ENCODE measurements at regions not wholly inside any gene's neighbourhood (a gene's known extent, or its start where the extent isn't known, plus 50 kb on each side); places are given as distances from the start of the nearest gene placed in this dataset.

DNA sequence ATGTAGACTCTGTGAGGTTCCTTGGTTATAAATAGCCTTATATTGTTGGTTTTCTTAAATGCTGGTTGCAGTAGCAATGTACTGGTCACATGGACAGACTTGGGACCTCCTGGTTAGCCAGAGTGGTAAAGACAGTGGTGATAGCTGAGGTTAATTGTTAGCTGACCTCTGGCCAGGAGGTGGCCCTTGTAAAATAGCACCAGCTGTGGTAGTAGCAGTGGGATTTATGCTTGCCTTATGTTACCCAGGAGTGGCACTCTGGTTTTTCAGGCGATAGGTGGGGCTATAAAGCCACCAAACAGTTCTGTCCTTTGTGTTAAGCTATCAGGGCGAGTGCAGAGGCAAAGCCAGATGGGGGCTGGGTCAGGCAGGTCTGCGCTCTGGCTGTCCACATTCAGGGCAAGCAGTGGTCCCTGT, 94.8 kb upstream of the SRD5A2 start:
- no peaks in the 10 kb centered on the region for H3K36me3 ChIP-seq
- WGBS, 2 donors: 36 to 45% methylated on average over 3 of the region's 3 CpGs
- ATAC-seq (peak in 3 of 4 donors; percentile 37 to 60 (median 50)), FAIRE-seq (no peak), DNase-seq (peak in 3 of 6 donors; percentile 6 to 15 (median 14))
- no peaks in the 10 kb centered on the region for H3K27me3 ChIP-seq
- no peaks in the 10 kb centered on the region for H3K9me3 ChIP-seq
- TF ChIP-seq, protein P1, sequence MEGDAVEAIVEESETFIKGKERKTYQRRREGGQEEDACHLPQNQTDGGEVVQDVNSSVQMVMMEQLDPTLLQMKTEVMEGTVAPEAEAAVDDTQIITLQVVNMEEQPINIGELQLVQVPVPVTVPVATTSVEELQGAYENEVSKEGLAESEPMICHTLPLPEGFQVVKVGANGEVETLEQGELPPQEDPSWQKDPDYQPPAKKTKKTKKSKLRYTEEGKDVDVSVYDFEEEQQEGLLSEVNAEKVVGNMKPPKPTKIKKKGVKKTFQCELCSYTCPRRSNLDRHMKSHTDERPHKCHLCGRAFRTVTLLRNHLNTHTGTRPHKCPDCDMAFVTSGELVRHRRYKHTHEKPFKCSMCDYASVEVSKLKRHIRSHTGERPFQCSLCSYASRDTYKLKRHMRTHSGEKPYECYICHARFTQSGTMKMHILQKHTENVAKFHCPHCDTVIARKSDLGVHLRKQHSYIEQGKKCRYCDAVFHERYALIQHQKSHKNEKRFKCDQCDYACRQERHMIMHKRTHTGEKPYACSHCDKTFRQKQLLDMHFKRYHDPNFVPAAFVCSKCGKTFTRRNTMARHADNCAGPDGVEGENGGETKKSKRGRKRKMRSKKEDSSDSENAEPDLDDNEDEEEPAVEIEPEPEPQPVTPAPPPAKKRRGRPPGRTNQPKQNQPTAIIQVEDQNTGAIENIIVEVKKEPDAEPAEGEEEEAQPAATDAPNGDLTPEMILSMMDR (IDR thresholded peaks at IDR 0.05): no peak
- H3K4me1 ChIP-seq: no peaks in the 10 kb centered on the region
- H3K4me3 ChIP-seq: no peak overlapping the region
- intact Hi-C loops (cut with DNase I): no loop called here
- no peak overlapping the region for H3K27ac ChIP-seq

DNA sequence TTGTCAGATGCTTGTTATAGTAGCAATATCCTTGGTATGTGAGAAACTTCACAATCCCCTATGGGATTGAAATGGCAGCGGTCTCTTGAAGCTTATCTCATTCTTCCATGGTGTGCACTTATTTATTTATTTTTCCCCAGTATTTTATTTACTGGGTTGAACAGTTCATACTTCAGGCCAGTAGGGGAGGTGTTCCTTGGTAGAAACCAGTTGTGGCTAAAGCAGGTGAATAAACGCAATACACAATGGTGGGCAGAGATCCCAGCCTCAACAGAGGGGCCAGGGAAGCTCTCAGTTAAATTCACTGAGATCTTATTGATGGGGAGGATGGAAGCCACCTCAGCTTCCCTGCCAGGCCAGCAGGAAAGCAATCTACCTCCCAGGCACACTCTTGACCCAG, 93.7 kb upstream of the SRD5A2 start:
- intact Hi-C loops (cut with DNase I): no loop called here
- H3K9me3 ChIP-seq: no peaks in the 10 kb centered on the region
- TF ChIP-seq, protein P1 (IDR thresholded peaks at IDR 0.05): no peak

DNA sequence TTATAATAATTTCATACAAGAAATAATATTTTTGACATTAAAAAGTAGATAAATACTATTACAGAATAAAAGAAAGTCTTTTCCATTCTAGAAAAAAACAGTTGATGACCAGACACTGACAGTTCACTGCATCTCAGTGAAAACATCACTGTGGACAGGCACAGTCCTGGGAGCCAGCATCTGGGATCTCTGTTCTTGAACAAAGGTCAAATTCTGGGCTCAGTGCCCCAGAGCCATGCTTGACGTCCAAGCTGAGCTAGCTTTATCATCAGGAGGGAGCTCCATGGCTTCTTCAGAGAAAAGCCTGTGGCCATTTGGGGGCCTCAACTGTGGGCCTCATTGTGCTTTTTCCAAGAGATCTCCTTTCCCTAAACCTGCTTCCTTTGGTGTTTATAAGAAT, 86.1 kb upstream of the SRD5A2 start:
- Histone ChIP-seq H3K9me3 (no peaks in the 10 kb centered on the region), H3K36me3 (no peaks in the 10 kb centered on the region), H3K4me3 (no peak overlapping the region), H3K27ac (no peak overlapping the region), H3K4me1 (no peaks in the 10 kb centered on the region), H3K27me3 (no peaks in the 10 kb centered on the region)
- no peak for ATAC-seq
- intact Hi-C loops (cut with DNase I): no loop called here
- no peak for FAIRE-seq
- TF ChIP-seq, protein P1 (IDR thresholded peaks at IDR 0.05): no peak
- DNase-seq: no peak
- WGBS, 2 donors: 9 to 16% methylated on average over 1 of the region's 1 CpG

More for the DNA sequence above, 93.7 kb upstream of the SRD5A2 start:
- DNase-seq (no peak), ATAC-seq (no peak), FAIRE-seq (no peak)
- no peak overlapping the region for H3K4me3 ChIP-seq
- 67 to 69% methylated on average over 2 of the region's 2 CpGs for WGBS, 2 donors
- no peaks in the 10 kb centered on the region for H3K4me1 ChIP-seq
- no peaks in the 10 kb centered on the region for H3K36me3 ChIP-seq
- H3K27ac ChIP-seq: no peak overlapping the region
- no peaks in the 10 kb centered on the region for H3K27me3 ChIP-seq

DNA sequence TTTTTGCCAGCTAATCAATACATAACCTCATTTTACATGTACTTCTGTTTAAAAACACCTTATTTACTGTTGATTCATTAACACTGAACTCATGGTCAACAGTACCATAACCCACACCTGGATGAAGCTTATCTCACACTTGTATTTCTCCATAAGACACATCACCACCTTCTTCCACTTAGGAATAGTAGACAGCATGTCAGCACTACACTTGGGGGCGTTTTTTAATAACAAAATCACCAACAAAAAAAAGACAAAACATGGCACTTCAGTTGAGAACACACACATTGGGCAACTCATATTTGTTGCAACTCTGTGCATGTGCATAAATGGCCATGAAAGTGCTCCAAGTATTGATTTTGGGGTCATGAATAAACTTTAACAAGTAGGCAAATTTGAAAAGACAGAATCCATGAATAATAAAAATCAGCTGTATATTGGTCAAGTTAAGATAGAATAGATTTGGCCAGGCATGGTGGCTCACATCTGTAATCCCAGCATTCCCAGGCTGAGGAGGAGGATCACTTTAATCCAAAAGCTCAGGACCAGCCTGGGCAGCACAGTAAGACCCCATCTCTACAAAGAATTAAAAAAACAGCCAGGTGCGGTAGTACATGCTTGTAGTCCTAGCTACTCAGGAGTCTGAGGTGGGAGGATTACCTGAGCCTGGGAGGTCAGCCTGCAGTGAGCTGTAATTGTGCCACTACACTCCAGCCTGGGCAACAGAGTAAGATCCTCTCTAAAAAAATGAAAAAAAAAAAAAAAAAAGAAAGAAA, 84.4 kb upstream of the SRD5A2 start:
- no peak for ATAC-seq
- H3K4me1 ChIP-seq: no peaks in the 10 kb centered on the region
- H3K27ac ChIP-seq: no peak overlapping the region
- no peaks in the 10 kb centered on the region for H3K9me3 ChIP-seq
- TF ChIP-seq, protein P1 (IDR thresholded peaks at IDR 0.05): no peak
- FAIRE-seq: no peak
- no peaks in the 10 kb centered on the region for H3K27me3 ChIP-seq
- H3K4me3 ChIP-seq: no peak overlapping the region
- H3K36me3 ChIP-seq: no peaks in the 10 kb centered on the region
- intact Hi-C loops (cut with DNase I): no loop called here
- no peak for DNase-seq
- WGBS, 2 donors: 75 to 78% methylated on average over 2 of the region's 2 CpGs

DNA sequence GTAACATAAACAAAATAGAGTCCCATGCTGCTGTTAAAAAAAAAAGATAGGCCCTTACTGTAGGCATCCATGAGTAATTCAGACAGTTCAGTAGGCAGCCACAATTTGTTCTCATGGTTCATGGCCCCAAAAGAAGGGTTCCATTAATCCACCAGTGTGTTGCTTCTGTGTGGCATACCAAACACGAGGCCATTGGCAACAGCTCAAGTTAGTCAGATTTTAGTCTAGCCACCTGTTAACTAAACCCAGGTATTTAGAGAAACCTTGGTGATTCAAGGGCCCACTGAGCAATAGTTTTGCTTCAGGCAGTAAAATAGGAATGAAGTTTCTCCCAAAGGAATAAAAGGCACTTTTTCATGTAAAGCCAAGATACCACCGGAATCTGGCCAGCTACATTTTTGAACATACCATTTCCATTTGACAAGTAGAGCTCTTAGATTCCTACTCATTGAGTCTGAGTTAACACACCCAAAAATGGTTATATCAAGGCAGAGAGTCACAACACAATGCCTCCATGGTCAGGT, 80.1 kb upstream of the SRD5A2 start:
- no peaks in the 10 kb centered on the region for H3K9me3 ChIP-seq
- TF ChIP-seq, protein P1 (IDR thresholded peaks at IDR 0.05): no peak
- H3K27ac ChIP-seq: no peak overlapping the region
- no peak for DNase-seq
- FAIRE-seq: no peak
- no peak overlapping the region for H3K4me3 ChIP-seq
- intact Hi-C loops (cut with DNase I): no loop called here
- no peaks in the 10 kb centered on the region for H3K36me3 ChIP-seq
- ATAC-seq: no peak
- H3K4me1 ChIP-seq: no peaks in the 10 kb centered on the region
- 55 to 62% methylated on average over 2 of the region's 2 CpGs for WGBS, 2 donors
- no peaks in the 10 kb centered on the region for H3K27me3 ChIP-seq

Measured in pancreas (tissue), 10 donors.